ENCODE measurements at regions not wholly inside any gene's neighbourhood (a gene's known extent, or its start where the extent isn't known, plus 50 kb on each side); places are given as distances from the start of the nearest gene placed in this dataset.
"Not testable (repeated sequence)": the region's sequence is repeated elsewhere in the genome, so short reads cannot be mapped to it uniquely, and the experiment has no call there.

DNA sequence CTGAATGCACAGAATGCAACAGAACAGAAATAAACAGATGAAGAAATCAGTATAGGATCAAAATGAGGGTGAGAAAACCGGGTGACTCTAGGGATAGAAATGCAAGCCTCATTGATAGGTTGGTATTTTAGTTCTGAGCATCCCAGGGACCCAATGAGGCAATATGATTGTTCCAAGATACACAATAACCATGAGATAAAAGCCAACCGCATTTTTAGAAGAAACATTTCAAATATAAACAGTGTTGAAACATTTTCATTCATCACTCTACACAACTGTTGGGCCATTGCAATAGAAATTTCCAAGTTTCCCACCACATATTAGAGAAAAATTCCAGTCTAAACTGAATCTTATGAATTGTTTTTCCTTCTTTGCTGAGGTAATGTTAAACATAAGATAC is 452.3 kb upstream of the PTGER4 start:
- intact Hi-C loops (cut with DNase I; ENCODE audit: low total_unique reads) (no loop called here), in situ Hi-C loops (cut with MboI; ENCODE audit: low pct_ligation_motif_present in 1 of 4, low pct_unique_long_range_greater_than_20kb in 1 of 4, low sequenced_read_pairs in 3 of 4) (no loop called here)
- Histone ChIP-seq H3K9me3 (no peaks in the 10 kb centered on the region), H3K36me3 (no peaks in the 10 kb centered on the region), H3K27me3 (no peaks in the 10 kb centered on the region), H3K4me3 (no peak overlapping the region), H3K27ac (no peak overlapping the region), H3K4me1 (peaks cover 0 to 2% (median 0%) of the 10 kb centered on the region in 4 donors)
- no peak for DNase-seq
- 77 to 87% methylated on average over 2 of the region's 2 CpGs for WGBS, 2 donors (ENCODE audit: low coverage in 1 of 2)
- no peak for TF ChIP-seq POLR2A (IDR thresholded peaks at IDR 0.05)
- TF ChIP-seq CTCF (IDR thresholded peaks at IDR 0.05), result no peak
- TF ChIP-seq EP300 (IDR thresholded peaks at IDR 0.05; ENCODE audit: low read depth), result no peak
- no peak for TF ChIP-seq POLR2AphosphoS5 (IDR thresholded peaks at IDR 0.05)

DNA sequence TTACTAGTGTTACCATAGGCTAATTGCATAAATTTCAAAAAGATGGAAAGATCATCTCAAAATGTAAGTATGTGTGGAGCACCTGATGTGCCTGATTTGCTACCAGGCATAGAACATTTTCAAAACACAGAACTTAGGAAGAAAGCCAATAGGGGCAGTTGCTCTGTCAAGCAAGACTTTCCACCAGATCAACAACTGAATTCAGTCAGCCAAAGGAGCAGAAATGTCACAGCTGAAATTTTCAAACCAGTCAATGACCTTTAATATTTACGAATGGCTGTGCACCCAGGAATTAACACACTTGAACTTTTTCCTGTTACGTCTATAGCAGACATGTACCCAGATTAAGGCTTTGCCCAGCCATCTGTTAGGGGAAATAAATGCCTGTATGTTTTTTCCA is 452.8 kb upstream of the PTGER4 start:
- Histone ChIP-seq H3K27me3 (no peaks in the 10 kb centered on the region), H3K9me3 (no peaks in the 10 kb centered on the region), H3K27ac (no peak overlapping the region), H3K36me3 (no peaks in the 10 kb centered on the region), H3K4me1 (peaks cover 0 to 2% (median 0%) of the 10 kb centered on the region in 4 donors), H3K4me3 (no peak overlapping the region)
- 55 to 69% methylated on average over 2 of the region's 2 CpGs for WGBS, 2 donors (ENCODE audit: low coverage in 1 of 2)
- intact Hi-C loops (cut with DNase I; ENCODE audit: low total_unique reads) (no loop called here), in situ Hi-C loops (cut with MboI; ENCODE audit: low pct_ligation_motif_present in 1 of 4, low pct_unique_long_range_greater_than_20kb in 1 of 4, low sequenced_read_pairs in 3 of 4) (no loop called here)
- TF ChIP-seq EP300 (IDR thresholded peaks at IDR 0.05; ENCODE audit: low read depth), result no peak
- no peak for TF ChIP-seq POLR2AphosphoS5 (IDR thresholded peaks at IDR 0.05)
- DNase-seq, result no peak

GRCh38 chr5:40225147-40225546 is 454.6 kb upstream of the PTGER4 start:
- H3K4me3 ChIP-seq; DNase-seq; intact Hi-C loops (cut with DNase I; ENCODE audit: low total_unique reads); in situ Hi-C loops (cut with MboI; ENCODE audit: low pct_ligation_motif_present in 1 of 4, low pct_unique_long_range_greater_than_20kb in 1 of 4, low sequenced_read_pairs in 3 of 4); H3K36me3 ChIP-seq; H3K4me1 ChIP-seq; H3K9me3 ChIP-seq; H3K27ac ChIP-seq; H3K27me3 ChIP-seq: not testable (repeated sequence)
- WGBS, 2 donors (ENCODE audit: low coverage in 1 of 2), result 20 to 81% methylated on average over 1 to 2 of the region's 2 CpGs

DNA sequence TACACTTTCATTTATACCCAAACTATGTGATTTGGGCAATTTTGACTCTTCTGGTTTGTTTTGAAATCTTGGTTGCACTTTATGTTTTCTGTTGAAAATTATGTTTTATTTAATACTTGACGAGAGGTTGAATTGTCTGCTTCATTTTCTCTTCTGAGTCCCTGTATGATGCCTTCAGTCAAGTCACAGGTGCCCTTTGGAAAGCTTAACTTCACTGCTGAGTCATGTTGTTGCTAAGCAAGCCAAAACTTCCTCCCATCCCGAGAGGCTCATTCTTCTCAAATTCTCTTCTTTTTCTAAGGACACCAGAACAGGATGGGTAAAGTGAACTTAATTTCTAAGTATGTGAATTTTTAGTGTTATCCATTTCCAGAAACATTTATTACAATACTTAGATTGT is 455.3 kb upstream of the PTGER4 start:
- intact Hi-C loops (cut with DNase I; ENCODE audit: low total_unique reads) (no loop called here), in situ Hi-C loops (cut with MboI; ENCODE audit: low pct_ligation_motif_present in 1 of 4, low pct_unique_long_range_greater_than_20kb in 1 of 4, low sequenced_read_pairs in 3 of 4) (no loop called here)
- DNase-seq, result no peak
- TF ChIP-seq CTCF (IDR thresholded peaks at IDR 0.05), result no peak
- TF ChIP-seq POLR2A (IDR thresholded peaks at IDR 0.05), result no peak
- no peak overlapping the region for H3K27ac ChIP-seq
- no peaks in the 10 kb centered on the region for H3K9me3 ChIP-seq
- H3K36me3 ChIP-seq, result no peaks in the 10 kb centered on the region
- H3K27me3 ChIP-seq, result no peaks in the 10 kb centered on the region
- H3K4me3 ChIP-seq, result no peak overlapping the region
- 33 to 74% methylated on average over 1 to 2 of the region's 2 CpGs for WGBS, 2 donors (ENCODE audit: low coverage in 1 of 2)
- H3K4me1 ChIP-seq, result peaks cover 0 to 2% (median 0%) of the 10 kb centered on the region in 4 donors

GRCh38 chr5:40223884-40224402 is 455.8 kb upstream of the PTGER4 start:
- intact Hi-C loops (cut with DNase I; ENCODE audit: low total_unique reads), result no loop called here
- H3K9me3 ChIP-seq, result no peaks in the 10 kb centered on the region
- no peaks in the 10 kb centered on the region for H3K36me3 ChIP-seq
- in situ Hi-C loops (cut with MboI; ENCODE audit: low pct_ligation_motif_present in 1 of 4, low pct_unique_long_range_greater_than_20kb in 1 of 4, low sequenced_read_pairs in 3 of 4), result no loop called here
- no peak for DNase-seq
- WGBS, 2 donors (ENCODE audit: low coverage in 1 of 2), result 53 to 76% methylated on average over 4 to 5 of the region's 5 CpGs
- no peaks in the 10 kb centered on the region for H3K27me3 ChIP-seq
- no peak overlapping the region for H3K27ac ChIP-seq
- H3K4me1 ChIP-seq, result peaks cover 0 to 2% (median 0%) of the 10 kb centered on the region in 4 donors
- no peak overlapping the region for H3K4me3 ChIP-seq
- TF ChIP-seq POLR2A (IDR thresholded peaks at IDR 0.05) (no peak), CTCF (IDR thresholded peaks at IDR 0.05) (no peak)

Data from transverse colon (tissue), 4 donors.